HG02870 (cell line): ENCODE measurements at regions not wholly inside any gene's neighbourhood (a gene's known extent, or its start where the extent isn't known, plus 50 kb on each side); places are given as distances from the start of the nearest gene placed in this dataset.
"Not testable (repeated sequence)": the region's sequence is repeated elsewhere in the genome, so short reads cannot be mapped to it uniquely, and the experiment has no call there.

Experiments
- ATAC-seq: cut with Tn5 transposase; IDR thresholded peaks from one replicate; pipeline ENCODE4 v1.9.1; 2021; ENCODE audit warnings: mild to moderate bottlenecking, moderate library complexity; ENCODE audit not compliant: unreplicated experiment

DNA sequence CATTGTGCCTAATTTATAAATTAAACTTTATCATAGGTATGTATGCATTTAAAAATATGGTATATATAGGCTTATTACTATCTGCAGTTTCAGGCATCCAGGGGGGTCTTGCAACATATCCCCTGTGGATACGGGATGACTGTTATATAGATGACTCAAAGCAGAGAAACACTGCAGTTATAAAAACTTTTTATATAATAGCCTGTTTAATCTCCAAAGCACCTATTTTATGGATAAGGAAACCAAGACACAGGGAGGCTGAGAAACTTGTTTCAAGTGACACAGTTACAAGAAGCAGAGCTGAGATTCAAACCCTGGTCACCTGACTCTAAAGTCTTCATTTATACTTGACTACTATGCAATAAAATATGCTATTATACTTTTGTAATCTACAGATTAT is 897.7 kb downstream of the KCNA4 start:
- ATAC-seq, result no peak

DNA sequence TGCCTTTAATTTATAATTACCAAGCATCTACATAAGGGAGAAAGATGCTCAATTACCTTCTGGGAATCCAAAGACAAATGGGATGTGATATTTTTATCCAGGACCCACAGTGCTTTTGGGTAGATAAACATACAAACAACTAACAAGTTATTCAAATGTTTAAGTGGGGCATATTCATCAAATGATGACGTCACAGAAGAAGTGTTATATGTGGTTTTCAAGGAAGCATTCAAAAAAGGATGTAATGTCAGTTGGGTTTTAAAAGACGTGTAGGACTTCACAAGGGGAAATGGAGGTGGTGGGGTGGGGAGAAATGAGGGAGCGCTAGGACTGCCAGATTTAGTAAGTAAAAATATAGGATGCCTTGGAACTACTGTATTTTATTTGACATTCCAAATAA is 915.9 kb downstream of the KCNA4 start:
- ATAC-seq, result no peak

- no peak for ATAC-seq
Observed at GRCh38 chr11:29095821-29096220, 921.0 kb downstream of the KCNA4 start.

DNA sequence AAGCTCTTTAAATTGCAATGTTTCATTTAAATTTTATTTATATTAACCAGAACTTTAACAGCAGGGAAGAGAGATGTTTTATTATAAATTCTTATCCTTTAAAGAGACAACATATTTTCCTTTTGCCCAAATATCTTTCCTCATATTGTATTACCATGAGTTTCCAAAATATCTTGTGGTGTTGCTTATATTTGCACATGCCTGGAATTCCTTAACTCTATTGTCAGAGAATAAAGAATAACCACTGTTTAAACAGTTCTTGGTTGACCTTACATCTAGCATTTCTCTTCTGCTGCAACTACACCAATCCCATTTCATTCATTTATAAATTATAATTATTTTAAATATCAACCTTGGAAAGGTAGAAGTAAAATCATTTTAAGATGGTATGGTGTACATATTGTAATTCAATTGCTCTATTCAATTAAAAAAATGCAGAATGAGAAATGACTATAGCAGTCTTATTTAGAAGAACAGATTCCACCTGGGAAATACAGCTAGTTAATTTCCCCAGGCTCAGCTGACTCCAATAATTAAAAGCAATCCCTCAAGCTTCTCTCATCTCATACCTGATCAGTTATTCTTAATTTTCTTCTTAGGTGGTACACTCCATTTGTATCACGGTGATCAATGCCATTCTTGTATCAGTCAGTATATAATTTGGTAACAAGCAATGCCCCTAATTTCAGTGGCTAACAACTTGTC is 923.3 kb downstream of the KCNA4 start:
- no peak for ATAC-seq

DNA sequence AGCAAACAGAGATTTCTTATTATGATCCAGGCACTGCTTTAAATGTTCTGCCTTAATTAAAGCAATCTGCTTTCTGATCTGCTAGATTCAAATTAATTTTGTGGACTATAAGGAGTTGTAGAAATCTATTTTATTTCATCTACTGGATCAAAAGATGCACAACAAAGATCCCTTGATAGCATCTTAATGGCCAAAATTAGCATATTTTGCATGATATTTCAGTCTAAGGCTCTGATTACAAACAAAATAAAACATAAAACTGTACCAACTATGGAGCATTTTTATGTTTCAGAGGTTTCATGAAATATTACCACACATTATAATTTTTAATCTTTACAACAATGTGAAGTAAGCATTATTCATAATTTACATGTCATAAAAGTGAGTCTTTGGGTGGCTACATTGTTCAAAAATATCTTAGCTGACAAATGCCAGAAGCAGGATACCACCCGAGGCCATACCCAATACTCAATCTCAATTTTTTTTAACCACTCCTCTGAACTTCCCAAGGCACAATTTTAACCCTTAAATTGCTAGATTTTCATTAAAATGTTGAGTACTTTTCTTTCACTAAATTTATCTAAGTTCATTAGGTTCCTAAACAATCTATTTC is 929.5 kb downstream of the KCNA4 start:
- no peak for ATAC-seq

DNA sequence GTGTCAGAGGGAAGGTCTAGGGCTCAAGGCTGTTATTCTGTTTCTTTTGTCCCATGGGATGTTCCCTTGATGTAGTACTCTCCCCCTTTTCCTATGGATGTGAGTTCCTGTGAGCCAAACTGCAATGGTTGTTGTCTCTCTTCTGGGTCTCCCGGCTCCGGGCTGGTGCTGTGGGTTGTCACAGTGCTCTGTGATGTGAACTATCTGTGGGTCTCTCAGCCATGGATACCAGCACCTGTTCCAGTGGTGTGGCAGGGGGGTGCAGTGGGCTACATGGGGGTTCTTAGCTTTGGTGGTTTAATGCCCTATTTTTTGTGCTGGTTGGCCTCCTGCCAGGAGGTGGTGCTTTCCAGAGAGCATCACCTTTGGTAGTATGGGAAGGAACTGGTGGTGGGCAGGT is 941.1 kb downstream of the KCNA4 start:
- ATAC-seq, result no peak

- ATAC-seq, result no peak
Observed at GRCh38 chr11:29063630-29064361, 953.0 kb downstream of the KCNA4 start.

DNA sequence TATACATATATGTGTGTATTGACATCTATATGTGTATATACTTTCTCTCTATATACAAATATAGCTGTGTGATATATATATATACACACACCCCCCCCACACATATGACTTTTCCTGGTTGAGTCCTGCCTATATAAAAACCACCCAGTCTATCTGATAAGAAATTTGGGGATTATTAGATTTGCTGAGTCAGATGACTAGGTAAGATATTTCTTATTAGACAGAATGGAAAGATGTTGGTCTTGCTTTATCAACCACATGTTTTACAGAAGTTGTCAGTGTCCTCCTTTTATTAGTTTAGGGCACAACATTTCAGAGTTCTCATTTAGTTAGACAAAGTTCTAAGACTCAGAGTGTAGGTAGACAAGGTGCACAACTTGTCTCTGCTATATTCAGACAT is 953.3 kb downstream of the METTL15 start:
- no peak for ATAC-seq

DNA sequence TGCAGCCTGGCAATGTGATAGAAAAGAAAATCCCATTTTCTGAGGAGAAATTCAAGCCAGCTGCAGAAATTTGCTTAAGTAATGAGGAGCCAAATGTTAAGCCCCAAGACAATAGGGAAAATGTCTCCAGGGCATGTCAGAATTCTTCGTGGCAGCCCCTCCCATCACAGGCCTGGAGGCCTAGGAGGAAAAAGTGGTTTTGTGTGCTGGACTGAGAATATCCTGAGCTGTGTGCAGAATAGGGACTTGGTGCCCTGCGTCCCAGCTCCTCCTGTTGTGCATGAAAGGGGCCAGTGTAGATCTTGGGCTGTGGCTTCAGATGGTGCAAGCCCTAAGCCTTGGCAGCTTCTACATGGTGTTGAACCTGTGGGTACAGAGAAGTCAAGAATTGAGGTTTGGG is 948.3 kb downstream of the METTL15 start:
- not testable (repeated sequence) for ATAC-seq

DNA sequence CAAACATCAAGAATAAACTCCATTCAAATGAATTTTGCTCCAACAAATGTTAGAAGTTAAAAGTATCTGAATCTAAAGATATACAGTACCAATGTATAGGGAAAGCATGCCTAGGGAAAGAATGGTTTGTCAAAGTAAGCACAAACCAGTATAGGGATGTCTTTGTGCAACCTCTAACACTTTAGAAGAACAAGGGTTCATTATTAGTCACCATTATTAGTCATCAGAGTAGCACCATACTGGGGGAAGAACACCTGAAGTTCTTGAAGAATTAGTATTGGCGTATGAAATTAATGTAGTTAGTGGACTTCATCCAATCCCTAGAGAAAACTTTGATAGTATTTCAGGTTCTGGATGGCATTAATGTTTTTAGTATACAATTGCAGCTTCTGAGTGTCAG is 943.7 kb downstream of the METTL15 start:
- ATAC-seq, result no peak

DNA sequence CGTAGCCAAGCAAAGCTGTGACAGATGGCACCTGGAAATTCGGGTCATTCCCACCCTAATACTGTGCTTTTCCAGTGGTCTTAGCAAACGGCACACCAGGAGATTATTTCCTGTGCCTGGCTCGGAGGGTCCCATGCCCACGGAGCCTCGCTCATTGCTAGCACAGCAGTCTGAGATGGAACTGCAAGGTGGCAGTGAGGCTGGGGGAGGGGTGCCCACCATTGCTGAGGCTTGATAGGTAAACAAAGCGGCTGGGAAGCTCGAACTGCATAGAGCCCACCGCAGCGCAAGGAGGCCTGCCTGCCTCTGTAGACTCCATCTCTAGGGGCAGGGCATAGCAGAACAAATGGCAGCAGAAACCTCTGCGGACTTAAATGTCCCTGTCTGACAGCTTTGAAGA is 942.8 kb downstream of the METTL15 start:
- ATAC-seq, result not testable (repeated sequence)

DNA sequence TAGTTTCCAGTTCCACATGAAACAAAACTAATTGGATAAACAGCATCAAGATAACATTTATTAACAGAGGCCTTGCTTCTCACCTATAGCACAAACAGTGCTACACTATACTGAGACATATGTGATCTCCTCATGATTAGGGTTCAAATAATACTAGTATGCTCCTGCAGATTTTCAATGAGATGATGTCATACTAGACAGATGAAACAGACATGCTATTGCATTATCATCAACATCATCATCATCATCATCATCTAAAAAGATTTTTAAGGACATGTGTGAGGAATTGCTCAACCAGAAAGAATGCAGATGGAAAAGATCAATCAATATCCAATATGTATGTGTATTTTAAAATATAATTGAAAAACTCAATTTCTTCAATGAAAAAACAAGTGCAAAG is 932.3 kb downstream of the METTL15 start:
- no peak for ATAC-seq

DNA sequence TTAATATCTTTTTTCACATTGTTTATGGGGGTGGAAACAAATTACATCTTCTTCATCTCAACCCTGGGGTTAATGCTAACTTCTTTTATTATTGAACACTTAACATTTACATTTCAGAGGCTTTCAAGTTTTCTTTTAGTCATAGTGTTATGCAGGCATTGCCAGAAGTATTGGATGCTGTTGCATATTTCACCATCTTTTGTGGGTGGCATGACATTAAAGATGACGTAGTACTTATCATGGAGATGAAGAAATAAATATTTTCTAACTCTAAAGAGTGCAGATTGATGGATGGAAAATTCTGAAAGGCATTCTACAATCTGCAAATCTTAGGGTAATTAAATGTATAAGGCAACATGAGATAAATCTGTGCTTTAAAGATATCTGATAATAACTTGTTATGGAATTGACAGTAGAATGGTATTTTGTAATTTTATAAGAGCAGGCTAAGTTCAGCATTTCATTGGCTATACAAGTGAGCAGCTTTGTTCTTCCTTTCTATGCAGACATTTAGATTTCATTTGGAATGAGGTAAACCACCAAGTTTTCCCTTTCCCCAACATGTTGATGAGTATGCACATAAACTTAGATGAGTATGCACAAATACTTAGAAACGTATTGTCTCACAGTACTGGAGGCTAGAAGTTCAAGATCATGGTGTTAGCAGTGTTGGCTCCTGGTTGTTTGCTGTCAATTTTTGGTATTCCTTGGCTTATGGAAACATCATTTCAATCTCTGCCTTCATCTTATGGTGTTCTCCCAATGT is 924.4 kb downstream of the METTL15 start:
- ATAC-seq, result no peak

DNA sequence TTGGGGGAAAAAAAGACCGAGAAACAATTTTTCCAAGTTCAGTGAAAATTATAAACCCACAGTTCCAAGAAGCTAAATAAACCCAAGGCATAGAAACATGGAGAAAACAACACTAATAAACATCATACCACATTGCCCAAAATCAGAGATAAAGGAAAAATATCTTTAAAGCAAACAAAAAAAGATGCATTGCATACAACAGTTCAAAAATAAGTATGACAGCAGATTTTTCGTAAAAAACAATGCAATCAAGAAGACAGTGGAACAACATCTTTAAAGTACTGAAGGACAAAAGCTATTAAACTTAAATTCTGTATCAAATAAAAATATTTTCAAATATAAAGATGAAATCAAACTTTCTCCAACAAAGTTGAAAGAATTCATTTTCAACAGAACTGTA is 921.3 kb downstream of the METTL15 start:
- ATAC-seq, result no peak

- no peak for ATAC-seq
Observed at GRCh38 chr11:29027436-29027835, 919.2 kb downstream of the METTL15 start.

- no peak for ATAC-seq
Observed at GRCh38 chr11:29026286-29026685, 918.1 kb downstream of the METTL15 start.

DNA sequence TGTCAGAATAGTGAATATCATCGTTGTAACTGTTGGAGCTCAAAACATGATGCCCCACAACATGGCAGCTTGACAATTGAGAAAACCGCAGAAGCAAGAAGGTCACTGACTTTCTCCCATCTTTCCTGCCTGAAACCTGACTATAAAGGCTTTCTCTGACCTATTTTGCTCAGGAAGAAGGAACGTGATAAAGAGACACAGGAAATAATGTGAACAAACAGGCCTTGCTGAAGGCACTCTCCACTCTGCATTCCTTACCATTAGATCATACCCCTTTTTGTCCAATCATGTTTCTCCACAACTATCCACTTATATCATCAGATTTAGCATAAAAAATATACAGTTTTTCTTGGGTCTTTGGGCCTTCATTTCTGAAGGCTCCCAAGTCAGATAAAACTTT is 916.8 kb downstream of the METTL15 start:
- ATAC-seq, result no peak

DNA sequence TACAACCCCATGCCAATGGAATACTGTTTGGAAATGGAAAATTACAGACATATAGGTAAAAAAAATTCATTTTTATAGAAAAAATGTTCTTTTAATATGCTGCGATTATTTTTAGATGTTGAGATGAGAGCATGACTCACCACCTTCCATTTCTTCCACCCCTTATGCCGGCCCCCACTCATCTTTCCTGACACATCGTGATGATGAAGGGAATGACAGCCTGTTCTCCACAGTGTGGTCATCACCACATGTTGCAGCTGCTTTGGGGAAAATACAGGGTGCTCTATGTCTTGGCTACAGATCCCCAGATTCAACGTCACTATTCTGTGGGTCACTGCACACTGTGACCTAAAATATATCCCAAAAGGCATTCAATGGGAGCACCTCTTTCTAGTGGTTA is 916.2 kb downstream of the METTL15 start:
- no peak for ATAC-seq

- no peak for ATAC-seq
Observed at GRCh38 chr11:29023761-29024160, 915.6 kb downstream of the METTL15 start.

- no peak for ATAC-seq
Observed at GRCh38 chr11:29022676-29023075, 914.5 kb downstream of the METTL15 start.

DNA sequence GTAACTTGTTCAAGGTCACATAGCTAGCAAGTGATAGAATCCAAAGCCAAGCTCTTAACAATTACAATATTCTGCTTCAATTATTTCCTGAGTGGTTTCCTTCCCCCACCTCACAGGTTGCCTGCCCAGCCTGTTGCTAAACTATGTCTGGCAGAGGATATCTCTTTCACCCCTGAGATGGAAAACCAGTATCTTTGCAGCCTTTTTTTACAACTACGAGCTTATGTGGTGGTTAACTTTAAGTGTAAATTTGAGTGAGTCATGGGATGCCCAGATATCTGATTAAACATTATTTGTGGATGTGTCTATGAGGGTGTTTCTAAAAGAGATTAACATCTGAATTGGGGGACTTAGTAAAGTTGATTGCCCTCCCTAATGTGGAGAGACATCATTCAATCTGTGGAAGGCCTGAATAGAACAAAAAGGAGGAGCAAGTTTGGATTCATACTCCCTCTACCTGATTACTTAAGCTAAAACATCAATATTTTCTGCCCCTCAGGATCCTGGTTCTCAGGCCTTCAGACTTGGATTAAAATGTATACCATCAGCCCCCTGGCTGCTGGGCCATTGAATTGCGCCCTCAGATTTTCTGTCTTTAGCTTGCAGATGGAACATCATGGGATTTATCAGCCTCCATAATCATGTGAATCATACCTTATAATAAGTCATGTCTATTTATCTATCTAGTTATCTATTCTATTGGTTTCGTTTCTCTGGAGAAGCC is 911.9 kb downstream of the METTL15 start:
- ATAC-seq, result no peak
